ENCODE measurements at regions not wholly inside any gene's neighbourhood (a gene's known extent, or its start where the extent isn't known, plus 50 kb on each side); places are given as distances from the start of the nearest gene placed in this dataset.

GRCh38 chr4:166293556-166293955, 420.5 kb downstream of the TLL1 start:
- TF ChIP-seq CTCF (IDR thresholded peaks at IDR 0.05; ENCODE audit: borderline replicate concordance, control extremely low read depth, extremely low read depth, insufficient read depth, missing control alignments), result no peak
- DNase-seq (ENCODE audit: low spot score), result no peak
- in situ Hi-C loops (cut with MboI; ENCODE audit: low sequenced_read_pairs, unreplicated experiment), result no loop called here

- in situ Hi-C loops (cut with MboI; ENCODE audit: low sequenced_read_pairs, unreplicated experiment), result no loop called here
- DNase-seq (ENCODE audit: low spot score), result no peak
- TF ChIP-seq CTCF (IDR thresholded peaks at IDR 0.05; ENCODE audit: borderline replicate concordance, control extremely low read depth, extremely low read depth, insufficient read depth, missing control alignments), result no peak
Measured at GRCh38 chr4:166301266-166301665, 428.2 kb downstream of the TLL1 start.

GRCh38 chr4:166308647-166309046, 435.6 kb downstream of the TLL1 start:
- DNase-seq (ENCODE audit: low spot score), result no peak
- no peak for TF ChIP-seq CTCF (IDR thresholded peaks at IDR 0.05; ENCODE audit: borderline replicate concordance, control extremely low read depth, extremely low read depth, insufficient read depth, missing control alignments)
- in situ Hi-C loops (cut with MboI; ENCODE audit: low sequenced_read_pairs, unreplicated experiment), result no loop called here

GRCh38 chr4:166309286-166309685, 436.2 kb downstream of the TLL1 start:
- DNase-seq (ENCODE audit: low spot score), result no peak
- in situ Hi-C loops (cut with MboI; ENCODE audit: low sequenced_read_pairs, unreplicated experiment), result no loop called here
- no peak for TF ChIP-seq CTCF (IDR thresholded peaks at IDR 0.05; ENCODE audit: borderline replicate concordance, control extremely low read depth, extremely low read depth, insufficient read depth, missing control alignments)

GRCh38 chr4:166311169-166311568, 438.1 kb downstream of the TLL1 start:
- DNase-seq (ENCODE audit: low spot score), result no peak
- in situ Hi-C loops (cut with MboI; ENCODE audit: low sequenced_read_pairs, unreplicated experiment), result no loop called here
- TF ChIP-seq CTCF (IDR thresholded peaks at IDR 0.05; ENCODE audit: borderline replicate concordance, control extremely low read depth, extremely low read depth, insufficient read depth, missing control alignments), result no peak

GRCh38 chr4:166312166-166312565, 439.1 kb downstream of the TLL1 start:
- no peak for DNase-seq (ENCODE audit: low spot score)
- TF ChIP-seq CTCF (IDR thresholded peaks at IDR 0.05; ENCODE audit: borderline replicate concordance, control extremely low read depth, extremely low read depth, insufficient read depth, missing control alignments), result no peak

GRCh38 chr4:166314902-166315301, 441.9 kb downstream of the TLL1 start:
- in situ Hi-C loops (cut with MboI; ENCODE audit: low sequenced_read_pairs, unreplicated experiment), result no loop called here
- TF ChIP-seq CTCF (IDR thresholded peaks at IDR 0.05; ENCODE audit: borderline replicate concordance, control extremely low read depth, extremely low read depth, insufficient read depth, missing control alignments), result no peak
- no peak for DNase-seq (ENCODE audit: low spot score)

More at GRCh38 chr4:166312166-166312565, 439.1 kb downstream of the TLL1 start:
- in situ Hi-C loops (cut with MboI; ENCODE audit: low sequenced_read_pairs, unreplicated experiment), result no loop called here
